GM12878 (cell line): ENCODE measurements at regions not wholly inside any gene's neighbourhood (a gene's known extent, or its start where the extent isn't known, plus 50 kb on each side); places are given as distances from the start of the nearest gene placed in this dataset.

Source experiments
- CUX1 ChIP-seq: IDR thresholded peaks from 2 replicates; pipeline ENCODE4 v1.6.1; 2012; ENCODE audit warnings: improper control_type of control experiment, low read depth, low read length; ENCODE audit not compliant: insufficient replicate concordance
- DPF2 ChIP-seq: fragments of 450-650 bp; IDR thresholded peaks from 2 replicates; pipeline ENCODE4 v1.6.1; 2017; ENCODE audit warnings: mild to moderate bottlenecking
- ETV6 ChIP-seq, 2 experiments: fragments of 450-650 bp in 1 of 2; IDR thresholded peaks in 1 of 2; conservative IDR thresholded peaks in 1 of 2; 2 replicates each; pipeline ENCODE4 v1.6.1; 2014; ENCODE audit warnings: antibody characterized with exemption in 1 of 2, borderline replicate concordance in 1 of 2, low read depth in 1 of 2, mild to moderate bottlenecking in 1 of 2, moderate library complexity in 1 of 2
- HCFC1 ChIP-seq: fragments of 150-350 bp; IDR thresholded peaks from 2 replicates; pipeline ENCODE4 v1.6.1; 2014; ENCODE audit warnings: low read length
- HDAC6 ChIP-seq: fragments of 200-600 bp; sonication (generic); IDR thresholded peaks from one replicate; pipeline ENCODE4 v1.8.0; 2017; ENCODE audit warnings: antibody characterized with exemption; ENCODE audit not compliant: unreplicated experiment
- MEF2A ChIP-seq: IDR thresholded peaks from 2 replicates; pipeline ENCODE4 v1.6.1; 2011; ENCODE audit warnings: low read depth, mild to moderate bottlenecking, low read length, moderate library complexity; ENCODE audit not compliant: insufficient read depth
- NR2C2 ChIP-seq: IDR thresholded peaks from 2 replicates; pipeline ENCODE4 v1.6.1; 2011; ENCODE audit warnings: borderline replicate concordance, low read depth; ENCODE audit not compliant: control insufficient read depth, insufficient read length
- POLR2AphosphoS2 ChIP-seq: IDR thresholded peaks from 2 replicates; pipeline ENCODE4 v1.6.1; 2011; ENCODE audit warnings: low read depth, mild to moderate bottlenecking, low read length, improper control_type of control experiment, moderate library complexity
- TARDBP ChIP-seq: IDR thresholded peaks from 2 replicates; pipeline ENCODE4 v1.6.1; 2016; ENCODE audit warnings: borderline replicate concordance
- ZNF207 ChIP-seq: fragments of 450-650 bp; IDR thresholded peaks from 2 replicates; pipeline ENCODE4 v1.6.1; 2014; ENCODE audit warnings: antibody characterized with exemption, mild to moderate bottlenecking, borderline replicate concordance
- ZNF217 ChIP-seq: fragments of 450-650 bp; IDR thresholded peaks from 2 replicates; pipeline ENCODE4 v1.6.1; 2017; ENCODE audit warnings: antibody characterized with exemption, mild to moderate bottlenecking
- ZNF384 ChIP-seq: IDR thresholded peaks from 2 replicates; pipeline ENCODE4 v1.6.1; 2012; ENCODE audit warnings: low read depth, mild to moderate bottlenecking, low read length, improper control_type of control experiment, borderline replicate concordance
- TF ChIP-seq, protein P1 (sequence below): fragments of 150-350 bp; IDR thresholded peaks from 2 replicates; pipeline ENCODE4 v1.6.1; 2014; ENCODE audit warnings: mild to moderate bottlenecking, low read depth, low read length
- TF ChIP-seq, protein P2 (sequence below): fragments of 150-350 bp; IDR thresholded peaks from 2 replicates; pipeline ENCODE4 v1.6.1; 2016; ENCODE audit warnings: low read depth, low read length
- TF ChIP-seq, protein P3 (sequence below): fragments of 450-650 bp; IDR thresholded peaks from 2 replicates; pipeline ENCODE4 v1.6.1; 2018; ENCODE audit warnings: mild to moderate bottlenecking, low read depth, moderate library complexity; ENCODE audit not compliant: partially characterized antibody

DNA sequence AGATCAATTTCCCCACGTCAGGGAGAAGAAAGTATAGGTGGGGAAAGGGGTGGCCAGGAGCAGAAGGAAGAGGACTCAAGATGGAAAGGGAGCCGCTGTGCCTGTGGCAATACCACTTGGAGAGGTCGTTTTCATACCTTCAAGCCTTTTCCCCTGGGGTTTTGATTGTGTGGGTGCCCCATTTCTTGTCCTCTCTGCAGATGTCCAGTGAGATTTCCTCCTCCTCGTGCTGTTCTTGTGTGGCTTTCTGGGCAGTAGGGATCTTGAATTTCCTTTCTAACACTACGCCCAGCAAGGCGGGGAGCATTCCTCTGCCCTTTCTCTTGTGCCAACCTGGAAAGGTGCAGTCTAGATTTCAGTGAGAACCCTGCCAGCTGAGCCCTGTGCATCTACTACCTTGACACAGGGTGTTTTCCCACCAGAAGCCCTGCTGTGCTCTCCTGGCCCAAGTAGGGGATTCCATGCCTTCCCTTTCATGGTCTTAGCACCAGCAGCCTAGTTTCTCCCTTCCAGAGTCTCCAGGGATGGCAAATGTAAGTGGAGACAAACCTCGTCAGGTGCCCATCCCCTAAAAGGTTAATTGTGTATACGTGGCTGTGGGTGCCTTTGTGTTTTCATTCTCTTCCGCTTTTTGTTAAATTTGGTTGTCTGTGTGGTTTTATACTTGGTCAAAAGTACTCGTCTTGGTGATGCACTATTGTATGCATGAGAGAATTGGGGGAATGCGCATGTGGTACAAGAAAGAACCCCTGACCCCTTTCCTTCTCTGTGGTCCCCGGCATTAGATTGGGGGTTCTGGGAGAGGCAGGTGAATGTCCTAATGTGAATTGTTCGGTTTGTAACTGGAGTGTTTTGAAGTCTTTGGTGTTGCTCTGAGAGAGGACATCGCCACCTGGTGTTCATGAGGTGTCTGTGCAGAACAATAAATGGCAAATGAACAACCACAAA is 71.4 kb upstream of the MPEG1 start (continued):
- TF ChIP-seq, protein P1, sequence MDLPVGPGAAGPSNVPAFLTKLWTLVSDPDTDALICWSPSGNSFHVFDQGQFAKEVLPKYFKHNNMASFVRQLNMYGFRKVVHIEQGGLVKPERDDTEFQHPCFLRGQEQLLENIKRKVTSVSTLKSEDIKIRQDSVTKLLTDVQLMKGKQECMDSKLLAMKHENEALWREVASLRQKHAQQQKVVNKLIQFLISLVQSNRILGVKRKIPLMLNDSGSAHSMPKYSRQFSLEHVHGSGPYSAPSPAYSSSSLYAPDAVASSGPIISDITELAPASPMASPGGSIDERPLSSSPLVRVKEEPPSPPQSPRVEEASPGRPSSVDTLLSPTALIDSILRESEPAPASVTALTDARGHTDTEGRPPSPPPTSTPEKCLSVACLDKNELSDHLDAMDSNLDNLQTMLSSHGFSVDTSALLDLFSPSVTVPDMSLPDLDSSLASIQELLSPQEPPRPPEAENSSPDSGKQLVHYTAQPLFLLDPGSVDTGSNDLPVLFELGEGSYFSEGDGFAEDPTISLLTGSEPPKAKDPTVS, result no peak
- no peak for TF ChIP-seq HCFC1
- TF ChIP-seq ZNF217, result peak; percentile 43; the same call in 1 of the 2 replicates
- no peak for TF ChIP-seq CUX1
- TF ChIP-seq, protein P2, sequence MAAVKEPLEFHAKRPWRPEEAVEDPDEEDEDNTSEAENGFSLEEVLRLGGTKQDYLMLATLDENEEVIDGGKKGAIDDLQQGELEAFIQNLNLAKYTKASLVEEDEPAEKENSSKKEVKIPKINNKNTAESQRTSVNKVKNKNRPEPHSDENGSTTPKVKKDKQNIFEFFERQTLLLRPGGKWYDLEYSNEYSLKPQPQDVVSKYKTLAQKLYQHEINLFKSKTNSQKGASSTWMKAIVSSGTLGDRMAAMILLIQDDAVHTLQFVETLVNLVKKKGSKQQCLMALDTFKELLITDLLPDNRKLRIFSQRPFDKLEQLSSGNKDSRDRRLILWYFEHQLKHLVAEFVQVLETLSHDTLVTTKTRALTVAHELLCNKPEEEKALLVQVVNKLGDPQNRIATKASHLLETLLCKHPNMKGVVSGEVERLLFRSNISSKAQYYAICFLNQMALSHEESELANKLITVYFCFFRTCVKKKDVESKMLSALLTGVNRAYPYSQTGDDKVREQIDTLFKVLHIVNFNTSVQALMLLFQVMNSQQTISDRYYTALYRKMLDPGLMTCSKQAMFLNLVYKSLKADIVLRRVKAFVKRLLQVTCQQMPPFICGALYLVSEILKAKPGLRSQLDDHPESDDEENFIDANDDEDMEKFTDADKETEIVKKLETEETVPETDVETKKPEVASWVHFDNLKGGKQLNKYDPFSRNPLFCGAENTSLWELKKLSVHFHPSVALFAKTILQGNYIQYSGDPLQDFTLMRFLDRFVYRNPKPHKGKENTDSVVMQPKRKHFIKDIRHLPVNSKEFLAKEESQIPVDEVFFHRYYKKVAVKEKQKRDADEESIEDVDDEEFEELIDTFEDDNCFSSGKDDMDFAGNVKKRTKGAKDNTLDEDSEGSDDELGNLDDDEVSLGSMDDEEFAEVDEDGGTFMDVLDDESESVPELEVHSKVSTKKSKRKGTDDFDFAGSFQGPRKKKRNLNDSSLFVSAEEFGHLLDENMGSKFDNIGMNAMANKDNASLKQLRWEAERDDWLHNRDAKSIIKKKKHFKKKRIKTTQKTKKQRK, result no peak
- TF ChIP-seq, protein P3, sequence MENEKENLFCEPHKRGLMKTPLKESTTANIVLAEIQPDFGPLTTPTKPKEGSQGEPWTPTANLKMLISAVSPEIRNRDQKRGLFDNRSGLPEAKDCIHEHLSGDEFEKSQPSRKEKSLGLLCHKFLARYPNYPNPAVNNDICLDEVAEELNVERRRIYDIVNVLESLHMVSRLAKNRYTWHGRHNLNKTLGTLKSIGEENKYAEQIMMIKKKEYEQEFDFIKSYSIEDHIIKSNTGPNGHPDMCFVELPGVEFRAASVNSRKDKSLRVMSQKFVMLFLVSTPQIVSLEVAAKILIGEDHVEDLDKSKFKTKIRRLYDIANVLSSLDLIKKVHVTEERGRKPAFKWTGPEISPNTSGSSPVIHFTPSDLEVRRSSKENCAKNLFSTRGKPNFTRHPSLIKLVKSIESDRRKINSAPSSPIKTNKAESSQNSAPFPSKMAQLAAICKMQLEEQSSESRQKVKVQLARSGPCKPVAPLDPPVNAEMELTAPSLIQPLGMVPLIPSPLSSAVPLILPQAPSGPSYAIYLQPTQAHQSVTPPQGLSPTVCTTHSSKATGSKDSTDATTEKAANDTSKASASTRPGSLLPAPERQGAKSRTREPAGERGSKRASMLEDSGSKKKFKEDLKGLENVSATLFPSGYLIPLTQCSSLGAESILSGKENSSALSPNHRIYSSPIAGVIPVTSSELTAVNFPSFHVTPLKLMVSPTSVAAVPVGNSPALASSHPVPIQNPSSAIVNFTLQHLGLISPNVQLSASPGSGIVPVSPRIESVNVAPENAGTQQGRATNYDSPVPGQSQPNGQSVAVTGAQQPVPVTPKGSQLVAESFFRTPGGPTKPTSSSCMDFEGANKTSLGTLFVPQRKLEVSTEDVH, result no peak
- TF ChIP-seq ETV6 (conservative IDR thresholded peaks at IDR 0.05 in 1 of 2, IDR thresholded peaks at IDR 0.05 in 1 of 2; ENCODE audit: borderline replicate concordance in 1 of 2, low read depth in 1 of 2), result peak in 1 of 2 experiments; percentile 52; a peak in 2 of 4 replicates
- no peak for TF ChIP-seq ZNF384
- no peak; the same call in 1 of the 2 replicates for TF ChIP-seq ZNF207
- no peak for TF ChIP-seq POLR2AphosphoS2
- TF ChIP-seq MEF2A, result peak; percentile 66; the same call in 1 of the 2 replicates
- 0 out of 2 replicates have a peak, but pooled peaks have one; percentile 38 for TF ChIP-seq DPF2
- no peak for TF ChIP-seq HDAC6
- TF ChIP-seq NR2C2, result no peak
- TF ChIP-seq TARDBP, result 0 out of 2 replicates have a peak, but pooled peaks have one; percentile 68
